Testis (tissue), 2 donors: ENCODE measurements at regions not wholly inside any gene's neighbourhood (a gene's known extent, or its start where the extent isn't known, plus 50 kb on each side); places are given as distances from the start of the nearest gene placed in this dataset.

Experiments used
- DNase-seq: peaks from one replicate; pipeline ENCODE4 v3.0.0-alpha.2; 2019
- H3K27ac ChIP-seq, 2 donors: fragments of 200-600 bp; sonication (generic); one replicate each; pipeline ENCODE4 v1.5.1; 2019
- H3K27me3 ChIP-seq: fragments of 200-600 bp; sonication (generic); one replicate; pipeline ENCODE4 v1.5.1; 2019
- H3K36me3 ChIP-seq: fragments of 200-600 bp; sonication (generic); one replicate; pipeline ENCODE4 v1.5.1; 2017; ENCODE audit warnings: low read depth; ENCODE audit errors: missing control alignments
- H3K4me1 ChIP-seq: fragments of 200-600 bp; sonication (generic); one replicate; pipeline ENCODE4 v1.5.1; 2019
- H3K4me3 ChIP-seq, 2 donors: fragments of 200-600 bp; sonication (generic); one replicate each; pipeline ENCODE4 v1.5.1; 2017 to 2019
- H3K9me3 ChIP-seq: fragments of 200-600 bp; sonication (generic); one replicate; pipeline ENCODE4 v1.5.1; 2017
- CTCF ChIP-seq, 3 experiments: fragments of 450-650 bp in 2 of 3; fragments of 200-600 bp in 1 of 3; sonication (generic) in 1 of 3; IDR thresholded peaks; one replicate each; pipeline ENCODE4 v1.5.1; 2016 to 2019; ENCODE audit warnings: antibody characterized with exemption in 3 of 3, mild to moderate bottlenecking in 2 of 3, moderate library complexity in 1 of 3
- POLR2A ChIP-seq: fragments of 450-650 bp; IDR thresholded peaks from one replicate; pipeline ENCODE4 v1.6.1; 2017; ENCODE audit warnings: antibody characterized with exemption, mild to moderate bottlenecking, moderate library complexity
- WGBS, 2 donors: methylation state at CpG; one replicate each; pipeline ENCODE4 v1.1.5; 2018; 5-methylcytosine and 5-hydroxymethylcytosine counted together
- intact Hi-C: fragments of 100-400 bp; cut with DNase I; formaldehyde crosslinking; loops from one replicate; pipeline ENCODE4 v1.15.1; 2023; ENCODE audit warnings: low total_unique reads

GRCh38 chr2:107259408-107260195 is 373.6 kb upstream of the ST6GAL2 start:
- 83 to 85% methylated on average over 4 of the region's 4 CpGs for WGBS, 2 donors
- Histone ChIP-seq H3K36me3 (no peaks in the 10 kb centered on the region), H3K27ac (no peak overlapping the region), H3K27me3 (no peaks in the 10 kb centered on the region), H3K4me1 (no peaks in the 10 kb centered on the region), H3K9me3 (no peaks in the 10 kb centered on the region), H3K4me3 (no peak overlapping the region)
- no peak for TF ChIP-seq POLR2A
- no peak for TF ChIP-seq CTCF (IDR thresholded peaks at IDR 0.05)
- DNase-seq, result no peak
- intact Hi-C loops, result no loop called here

GRCh38 chr2:107263628-107264027 is 377.7 kb upstream of the ST6GAL2 start:
- Histone ChIP-seq H3K36me3 (no peaks in the 10 kb centered on the region), H3K4me1 (no peaks in the 10 kb centered on the region), H3K9me3 (no peaks in the 10 kb centered on the region), H3K27ac (no peak overlapping the region), H3K27me3 (no peaks in the 10 kb centered on the region), H3K4me3 (no peak overlapping the region)
- 36 to 44% methylated on average over 3 of the region's 3 CpGs for WGBS, 2 donors
- intact Hi-C loops, result no loop called here
- DNase-seq, result no peak
- TF ChIP-seq POLR2A, result no peak
- no peak for TF ChIP-seq CTCF (IDR thresholded peaks at IDR 0.05)

- Histone ChIP-seq H3K9me3 (no peaks in the 10 kb centered on the region), H3K27me3 (no peaks in the 10 kb centered on the region), H3K27ac (no peak overlapping the region), H3K4me1 (no peaks in the 10 kb centered on the region), H3K4me3 (no peak overlapping the region), H3K36me3 (no peaks in the 10 kb centered on the region)
- intact Hi-C loops, result no loop called here
- no peak for TF ChIP-seq CTCF (IDR thresholded peaks at IDR 0.05)
- TF ChIP-seq POLR2A, result no peak
- 60 to 74% methylated on average over 6 of the region's 6 CpGs for WGBS, 2 donors
- no peak for DNase-seq
Measured at GRCh38 chr2:107264184-107264583, 378.2 kb upstream of the ST6GAL2 start.

- TF ChIP-seq POLR2A, result no peak
- TF ChIP-seq CTCF (IDR thresholded peaks at IDR 0.05), result no peak
- DNase-seq, result no peak
- Histone ChIP-seq H3K4me3 (no peak overlapping the region), H3K4me1 (no peaks in the 10 kb centered on the region), H3K36me3 (no peaks in the 10 kb centered on the region), H3K9me3 (no peaks in the 10 kb centered on the region), H3K27me3 (no peaks in the 10 kb centered on the region), H3K27ac (no peak overlapping the region)
- intact Hi-C loops, result no loop called here
- 94% methylated on average over 1 of the region's 1 CpG for WGBS, 2 donors
Measured at GRCh38 chr2:107266555-107266954, 380.6 kb upstream of the ST6GAL2 start.

GRCh38 chr2:107267086-107267485 is 381.1 kb upstream of the ST6GAL2 start:
- no peaks in the 10 kb centered on the region for H3K9me3 ChIP-seq
- H3K4me1 ChIP-seq, result no peaks in the 10 kb centered on the region
- intact Hi-C loops, result no loop called here
- no peak for TF ChIP-seq POLR2A
- H3K36me3 ChIP-seq, result no peaks in the 10 kb centered on the region
- 85 to 97% methylated on average over 3 of the region's 3 CpGs for WGBS, 2 donors
- no peak overlapping the region for H3K4me3 ChIP-seq
- DNase-seq, result no peak
- H3K27ac ChIP-seq, result no peak overlapping the region
- H3K27me3 ChIP-seq, result no peaks in the 10 kb centered on the region
